ENCODE measurements at regions not wholly inside any gene's neighbourhood (a gene's known extent, or its start where the extent isn't known, plus 50 kb on each side); places are given as distances from the start of the nearest gene placed in this dataset.

DNA sequence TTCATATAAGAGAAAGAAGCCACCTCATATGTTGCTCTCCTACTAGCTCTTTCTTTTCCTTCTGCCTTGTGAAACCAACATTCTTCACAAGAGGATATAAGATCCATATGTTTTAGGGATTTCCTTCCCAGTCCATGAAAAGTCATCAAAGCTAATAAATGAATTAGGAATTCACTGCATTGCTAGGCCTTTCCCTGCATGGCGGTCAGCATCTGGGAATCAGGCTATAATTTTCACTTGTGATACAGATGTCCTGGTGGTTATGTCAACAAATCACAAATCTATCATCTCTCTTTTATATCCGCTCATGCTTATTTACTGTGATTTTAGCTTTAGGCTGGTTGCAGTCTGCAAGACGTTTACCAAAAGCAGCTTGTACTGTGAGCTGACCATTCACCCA lies 510.0 kb downstream of the NLGN4X start:
- TF ChIP-seq, protein P1, sequence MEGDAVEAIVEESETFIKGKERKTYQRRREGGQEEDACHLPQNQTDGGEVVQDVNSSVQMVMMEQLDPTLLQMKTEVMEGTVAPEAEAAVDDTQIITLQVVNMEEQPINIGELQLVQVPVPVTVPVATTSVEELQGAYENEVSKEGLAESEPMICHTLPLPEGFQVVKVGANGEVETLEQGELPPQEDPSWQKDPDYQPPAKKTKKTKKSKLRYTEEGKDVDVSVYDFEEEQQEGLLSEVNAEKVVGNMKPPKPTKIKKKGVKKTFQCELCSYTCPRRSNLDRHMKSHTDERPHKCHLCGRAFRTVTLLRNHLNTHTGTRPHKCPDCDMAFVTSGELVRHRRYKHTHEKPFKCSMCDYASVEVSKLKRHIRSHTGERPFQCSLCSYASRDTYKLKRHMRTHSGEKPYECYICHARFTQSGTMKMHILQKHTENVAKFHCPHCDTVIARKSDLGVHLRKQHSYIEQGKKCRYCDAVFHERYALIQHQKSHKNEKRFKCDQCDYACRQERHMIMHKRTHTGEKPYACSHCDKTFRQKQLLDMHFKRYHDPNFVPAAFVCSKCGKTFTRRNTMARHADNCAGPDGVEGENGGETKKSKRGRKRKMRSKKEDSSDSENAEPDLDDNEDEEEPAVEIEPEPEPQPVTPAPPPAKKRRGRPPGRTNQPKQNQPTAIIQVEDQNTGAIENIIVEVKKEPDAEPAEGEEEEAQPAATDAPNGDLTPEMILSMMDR (IDR thresholded peaks at IDR 0.05), result no peak
- no peak for TF ChIP-seq POLR2A (IDR thresholded peaks at IDR 0.05; ENCODE audit: low read length)
- TF ChIP-seq CHD4 (IDR thresholded peaks at IDR 0.05; ENCODE audit: borderline replicate concordance), result no peak
- no peak for TF ChIP-seq EP300 (IDR thresholded peaks at IDR 0.05)
- TF ChIP-seq, protein P2, sequence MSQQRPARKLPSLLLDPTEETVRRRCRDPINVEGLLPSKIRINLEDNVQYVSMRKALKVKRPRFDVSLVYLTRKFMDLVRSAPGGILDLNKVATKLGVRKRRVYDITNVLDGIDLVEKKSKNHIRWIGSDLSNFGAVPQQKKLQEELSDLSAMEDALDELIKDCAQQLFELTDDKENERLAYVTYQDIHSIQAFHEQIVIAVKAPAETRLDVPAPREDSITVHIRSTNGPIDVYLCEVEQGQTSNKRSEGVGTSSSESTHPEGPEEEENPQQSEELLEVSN (IDR thresholded peaks at IDR 0.05; ENCODE audit: borderline replicate concordance, low read depth), result no peak
- TF ChIP-seq PHF8 (IDR thresholded peaks at IDR 0.05; ENCODE audit: borderline replicate concordance, low read depth), result no peak
- TF ChIP-seq SMC3 (IDR thresholded peaks at IDR 0.05), result no peak
- no peak for TF ChIP-seq RFX5 (IDR thresholded peaks at IDR 0.05)
- no peak for TF ChIP-seq TFCP2L1 (CRISPR knock-in tag; IDR thresholded peaks at IDR 0.05)

Measured in A549 (cell line).